ENCODE measurements at regions not wholly inside any gene's neighbourhood (a gene's known extent, or its start where the extent isn't known, plus 50 kb on each side); places are given as distances from the start of the nearest gene placed in this dataset.

- Histone ChIP-seq H3K4me3 (no peak overlapping the region), H3K36me3 (no peaks in the 10 kb centered on the region), H3K27ac (no peak overlapping the region), H3K27me3 (replicated peaks; ENCODE audit: insufficient read depth) (no peaks in the 10 kb centered on the region), H3K9me3 (no peaks in the 10 kb centered on the region), H3K4me1 (replicated peaks) (no peaks in the 10 kb centered on the region)
- intact Hi-C loops (cut with DNase I), result no loop called here
- TF ChIP-seq CTCF (IDR thresholded peaks at IDR 0.05), result no peak
- TF ChIP-seq POLR2A (IDR thresholded peaks at IDR 0.05), result no peak
- no peak for TF ChIP-seq POLR2AphosphoS5 (IDR thresholded peaks at IDR 0.05)
- WGBS, result 54% methylated on average over 5 of the region's 5 CpGs
- DNase-seq (ENCODE audit: low spot score), result no peak
These were observed 149.8 kb upstream of the DYNLRB2 start for GRCh38 chr16:80390871-80391489.

GRCh38 chr16:80390046-80390445 is 150.7 kb upstream of the DYNLRB2 start:
- H3K4me3 ChIP-seq, result no peak overlapping the region
- TF ChIP-seq POLR2A (IDR thresholded peaks at IDR 0.05) (no peak), POLR2AphosphoS5 (IDR thresholded peaks at IDR 0.05) (no peak), CTCF (IDR thresholded peaks at IDR 0.05) (no peak)
- H3K36me3 ChIP-seq, result no peaks in the 10 kb centered on the region
- DNase-seq (ENCODE audit: low spot score), result no peak
- no peaks in the 10 kb centered on the region for H3K4me1 ChIP-seq (replicated peaks)
- H3K9me3 ChIP-seq, result no peaks in the 10 kb centered on the region
- intact Hi-C loops (cut with DNase I), result no loop called here
- H3K27ac ChIP-seq, result no peak overlapping the region
- WGBS, result 88% methylated on average over 4 of the region's 4 CpGs
- no peaks in the 10 kb centered on the region for H3K27me3 ChIP-seq (replicated peaks; ENCODE audit: insufficient read depth)

- Histone ChIP-seq H3K4me1 (replicated peaks) (no peaks in the 10 kb centered on the region), H3K9me3 (no peaks in the 10 kb centered on the region), H3K27me3 (replicated peaks; ENCODE audit: insufficient read depth) (no peaks in the 10 kb centered on the region), H3K27ac (no peak overlapping the region), H3K4me3 (no peak overlapping the region), H3K36me3 (no peaks in the 10 kb centered on the region)
- no peak for TF ChIP-seq POLR2A (IDR thresholded peaks at IDR 0.05)
- no peak for TF ChIP-seq CTCF (IDR thresholded peaks at IDR 0.05)
- 81% methylated on average over 9 of the region's 9 CpGs for WGBS
- no peak for DNase-seq (ENCODE audit: low spot score)
- intact Hi-C loops (cut with DNase I), result no loop called here
These were observed 151.5 kb upstream of the DYNLRB2 start for GRCh38 chr16:80389338-80389737.

- 88% methylated on average over 15 of the region's 15 CpGs for WGBS
These were observed 153.4 kb upstream of the DYNLRB2 start for GRCh38 chr16:80387318-80387921.

More at GRCh38 chr16:80387318-80387921, 153.4 kb upstream of the DYNLRB2 start:
- H3K27me3 ChIP-seq (replicated peaks; ENCODE audit: insufficient read depth), result no peaks in the 10 kb centered on the region
- H3K36me3 ChIP-seq, result no peaks in the 10 kb centered on the region
- intact Hi-C loops (cut with DNase I), result no loop called here
- TF ChIP-seq POLR2AphosphoS5 (IDR thresholded peaks at IDR 0.05), result no peak
- TF ChIP-seq CTCF (IDR thresholded peaks at IDR 0.05), result no peak
- TF ChIP-seq POLR2A (IDR thresholded peaks at IDR 0.05), result no peak
- H3K27ac ChIP-seq, result no peak overlapping the region
- H3K4me3 ChIP-seq, result no peak overlapping the region
- no peaks in the 10 kb centered on the region for H3K4me1 ChIP-seq (replicated peaks)
- no peaks in the 10 kb centered on the region for H3K9me3 ChIP-seq
- no peak for DNase-seq (ENCODE audit: low spot score)
